DMS114 treated with DMSO at 0.1 percent for 48 hours (cell line): ENCODE measurements at regions not wholly inside any gene's neighbourhood (a gene's known extent, or its start where the extent isn't known, plus 50 kb on each side); places are given as distances from the start of the nearest gene placed in this dataset.
"Not testable (repeated sequence)": the region's sequence is repeated elsewhere in the genome, so short reads cannot be mapped to it uniquely, and the experiment has no call there.

Source experiments
- DNase-seq: peaks from one replicate; lab custom pipeline; 2025; ENCODE audit not compliant: unreplicated experiment; lab: John Stamatoyannopoulos, UW

DNA sequence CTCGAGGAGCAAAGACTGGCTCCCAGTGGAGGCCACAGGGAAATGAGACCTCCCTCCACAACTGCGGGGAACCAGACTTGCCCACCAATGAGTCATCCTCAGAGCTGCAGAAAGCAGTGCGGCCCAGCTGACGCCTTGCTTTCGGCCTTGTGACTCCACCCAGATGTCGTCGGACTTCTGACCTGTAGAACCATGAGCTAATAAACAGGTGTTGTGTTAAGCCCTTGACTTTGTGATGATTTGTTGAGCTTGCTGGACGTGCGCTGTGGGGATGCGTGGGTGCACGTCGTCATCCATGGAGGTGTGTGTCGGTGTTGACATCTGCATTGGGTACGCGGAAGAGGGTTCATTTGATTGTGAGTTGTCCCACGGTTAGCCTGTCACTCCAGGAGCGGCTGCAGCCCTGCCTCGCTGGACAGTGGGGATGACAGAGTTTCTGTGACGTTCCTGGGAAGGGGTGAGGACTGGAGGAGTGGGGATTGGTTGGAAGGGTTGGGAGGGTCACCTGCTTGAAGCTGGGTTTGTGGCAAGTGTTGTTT is 154.1 kb downstream of the SH3BP4 start:
- DNase-seq = no peak

DNA sequence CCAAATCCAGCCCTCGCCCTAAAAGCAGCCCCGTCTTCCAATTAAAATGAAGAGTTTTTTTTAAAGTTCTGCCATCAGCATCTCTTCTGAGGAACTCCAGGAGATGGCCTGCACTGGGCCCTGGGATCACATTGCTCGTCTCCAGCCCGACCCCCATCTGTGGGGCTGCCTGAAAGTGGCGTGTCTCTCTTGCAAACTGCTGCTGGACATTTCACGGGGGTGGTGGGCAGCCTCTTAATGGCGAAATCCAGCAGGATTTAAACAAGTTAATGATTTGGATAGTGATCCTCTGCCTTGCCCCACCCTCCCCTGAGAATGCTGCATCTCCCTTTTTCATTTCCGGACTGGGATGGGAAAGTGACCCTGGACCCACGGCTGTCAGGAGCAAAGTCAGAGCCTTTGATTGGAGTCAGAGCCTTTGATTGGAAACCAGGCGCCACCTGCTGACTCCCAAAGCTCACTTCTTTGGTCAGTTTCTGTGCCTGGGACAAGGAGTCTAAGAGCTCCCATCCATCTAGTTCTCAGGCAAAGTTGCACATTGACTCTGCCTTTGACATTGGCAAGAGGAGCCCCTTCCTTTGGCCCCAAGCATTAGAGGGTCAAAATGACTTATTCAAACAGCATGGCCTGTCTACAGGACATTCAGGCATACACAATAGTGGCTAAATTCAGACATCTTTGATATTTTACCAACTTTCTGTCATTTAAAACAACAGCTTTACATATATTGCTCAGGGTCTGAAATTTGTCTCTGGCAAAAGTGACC is 155.2 kb downstream of the SH3BP4 start:
- DNase-seq = peak; percentile 42

DNA sequence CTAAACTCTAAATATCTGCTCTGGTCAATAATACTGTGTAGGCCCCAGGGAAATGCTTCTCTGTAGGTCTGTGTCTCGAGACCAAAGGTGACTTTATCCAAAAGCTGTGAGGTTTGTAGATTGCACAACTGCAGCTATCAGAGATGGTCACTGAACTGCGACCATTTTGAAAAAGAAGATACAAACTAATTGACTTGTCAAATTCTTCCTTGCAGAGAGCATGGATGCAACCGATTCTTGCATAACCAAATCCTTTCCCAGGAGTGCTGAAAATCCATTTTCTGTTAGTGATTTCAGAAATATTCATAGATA is 155.8 kb downstream of the SH3BP4 start:
- no peak for DNase-seq

DNA sequence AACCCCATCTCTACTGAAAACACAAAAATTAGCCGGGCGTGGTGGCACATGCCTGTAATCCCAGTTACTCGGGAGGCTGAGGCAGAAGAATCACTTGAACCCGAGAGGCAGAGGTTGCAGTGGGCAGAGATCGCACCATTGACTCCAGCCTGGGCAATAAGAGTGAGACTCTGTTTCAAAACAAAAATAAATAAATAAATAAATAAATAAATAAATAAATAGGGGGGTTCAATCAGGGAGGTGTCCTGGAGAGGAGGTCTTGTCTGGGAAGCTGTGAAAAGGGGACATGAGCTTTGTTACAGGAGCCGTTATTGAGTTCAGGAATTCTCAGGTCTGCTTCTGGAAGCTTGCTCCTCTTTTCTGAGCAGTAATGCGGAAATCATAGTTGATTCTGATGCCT is 157.7 kb downstream of the SH3BP4 start:
- not testable (repeated sequence) for DNase-seq

DNA sequence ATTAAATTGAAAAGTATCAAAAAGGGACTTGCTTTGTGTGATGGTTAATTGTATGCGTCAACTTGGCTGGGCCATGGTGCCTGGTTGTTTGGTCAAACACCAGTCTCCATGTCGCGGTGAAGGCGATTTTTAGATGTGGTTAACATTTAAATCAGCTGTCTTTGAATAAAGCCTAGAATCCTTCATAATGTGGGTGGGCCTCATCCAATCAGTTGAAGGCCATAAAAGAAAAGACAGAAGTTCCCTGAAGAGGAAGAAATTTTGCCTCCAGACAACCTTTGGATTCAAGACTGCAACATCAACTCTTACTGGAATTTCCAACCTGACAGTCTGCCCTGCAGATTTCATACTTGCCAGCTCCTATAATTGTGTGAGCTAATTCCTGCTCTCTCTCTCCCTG is 160.5 kb downstream of the SH3BP4 start:
- no peak for DNase-seq

DNA sequence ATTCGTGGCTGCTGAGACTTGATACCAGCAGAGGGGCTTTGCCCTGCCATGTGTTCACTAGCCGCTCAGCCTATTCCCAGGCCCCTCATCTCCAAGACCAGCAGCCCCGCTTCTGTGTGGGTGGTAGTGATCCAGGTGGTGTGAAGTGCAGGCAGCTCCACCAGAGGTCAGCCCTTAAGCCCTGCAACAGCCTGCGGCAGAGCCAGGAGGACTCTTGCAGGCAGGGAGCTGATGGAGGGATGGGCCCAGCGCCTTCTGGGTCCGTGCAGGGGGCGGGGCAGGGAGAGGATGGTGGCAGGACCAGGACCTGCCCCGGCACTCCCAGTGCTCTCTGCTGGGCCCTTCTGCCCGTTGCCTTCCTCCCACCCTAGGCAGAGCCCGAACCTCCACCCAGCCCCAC is 162.0 kb downstream of the SH3BP4 start:
- no peak for DNase-seq

DNA sequence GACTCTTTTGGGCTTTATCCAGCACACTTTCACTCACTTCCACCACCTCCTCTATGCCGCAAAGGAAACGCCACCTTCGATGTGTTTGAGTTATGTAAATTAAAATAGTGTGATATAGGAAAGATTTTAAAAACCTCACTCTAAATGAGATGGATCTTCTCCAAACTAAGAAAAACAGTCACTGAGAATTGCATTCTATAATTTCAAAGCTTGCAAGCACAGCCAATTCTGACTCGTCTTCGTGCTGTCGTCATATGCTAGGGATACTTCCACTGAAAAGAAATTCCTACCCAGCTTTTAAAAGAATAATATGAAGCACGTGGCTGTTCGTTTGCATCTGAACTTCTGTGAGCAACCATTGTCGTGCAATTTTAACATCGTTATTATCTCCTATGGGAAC is 162.5 kb downstream of the SH3BP4 start:
- no peak for DNase-seq

DNA sequence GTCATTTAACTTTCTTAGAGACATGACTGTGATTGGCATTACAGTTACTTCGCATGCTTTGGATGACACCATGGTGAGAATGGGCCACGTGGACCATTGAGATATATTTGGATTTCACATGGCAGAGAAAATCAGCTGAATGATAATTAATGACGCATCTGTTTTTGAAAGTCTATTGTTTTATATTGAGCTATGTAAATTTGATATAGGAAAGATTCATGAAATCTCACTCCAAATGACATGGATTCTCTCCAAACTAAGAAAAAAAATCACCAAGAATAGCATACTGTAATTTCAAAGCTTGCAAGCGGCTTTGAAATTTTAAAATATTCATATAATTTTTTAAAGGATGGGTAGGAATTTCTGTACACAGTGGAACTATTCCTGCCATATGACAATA is 163.7 kb downstream of the SH3BP4 start:
- DNase-seq = no peak

DNA sequence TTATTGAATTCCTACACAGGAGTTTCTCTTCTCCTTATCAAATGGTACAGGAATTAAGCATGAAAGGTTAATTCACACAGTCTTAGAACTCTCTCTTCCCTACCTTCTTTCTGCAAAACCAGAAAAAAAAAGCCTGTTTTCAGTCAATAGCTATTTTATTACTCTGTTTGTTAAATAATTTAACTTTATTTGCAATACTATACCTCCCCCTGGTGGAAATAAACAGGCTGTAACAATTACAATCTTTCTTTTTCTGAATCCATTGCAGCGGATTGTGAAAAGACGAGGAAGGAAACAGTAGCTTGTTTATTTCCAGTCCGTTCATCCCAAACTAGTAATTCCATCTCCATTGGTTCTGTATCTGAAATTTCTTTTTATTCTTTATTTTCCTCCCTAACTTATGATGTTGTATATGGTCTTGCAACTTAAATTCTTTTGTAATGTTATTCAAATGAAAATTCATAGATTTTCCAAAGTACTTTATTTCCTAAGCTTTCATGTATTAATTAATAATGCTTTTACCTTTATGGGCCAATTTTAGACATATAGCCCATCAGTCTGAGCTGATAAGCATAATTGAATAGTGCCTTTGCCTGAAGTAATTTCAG is 165.2 kb downstream of the SH3BP4 start:
- DNase-seq = peak; percentile 48

DNA sequence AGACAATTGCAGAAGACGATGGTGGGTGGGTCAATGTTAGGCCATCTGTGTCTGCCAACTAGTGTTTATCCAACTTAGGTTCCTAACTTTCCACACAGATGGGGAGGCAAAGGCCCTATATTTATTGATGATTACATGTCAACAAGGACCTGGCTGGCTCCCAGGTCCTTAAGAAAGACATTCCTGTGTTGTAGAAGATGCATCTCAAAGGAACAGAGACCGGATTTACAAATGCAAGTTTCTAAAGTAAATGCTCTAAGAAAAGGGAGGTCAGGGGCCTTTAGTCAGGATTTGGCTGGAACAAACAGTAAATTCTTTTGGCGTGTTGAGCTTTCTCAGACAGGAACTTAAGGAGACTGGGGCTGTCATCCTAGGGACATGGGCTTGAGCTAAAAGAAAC is 175.0 kb downstream of the SH3BP4 start:
- no peak for DNase-seq

DNA sequence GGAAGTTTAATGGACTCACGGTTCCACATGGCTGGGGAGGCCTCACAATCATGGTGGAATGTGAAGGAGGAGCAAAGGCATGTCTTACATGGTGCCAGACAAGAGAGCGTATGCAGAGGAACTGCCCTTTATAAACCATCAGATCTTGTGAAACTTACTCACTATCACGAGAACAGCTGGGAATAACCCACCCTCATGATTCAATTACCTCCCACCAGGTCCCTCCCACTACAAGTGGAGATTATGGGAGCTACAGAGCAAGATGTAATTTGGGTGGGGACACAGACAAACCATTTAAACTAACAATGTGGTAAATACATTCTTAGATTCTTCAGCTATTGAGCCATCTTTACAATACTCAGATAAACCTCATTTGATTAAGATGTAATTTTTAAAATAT is 176.1 kb downstream of the SH3BP4 start:
- no peak for DNase-seq

DNA sequence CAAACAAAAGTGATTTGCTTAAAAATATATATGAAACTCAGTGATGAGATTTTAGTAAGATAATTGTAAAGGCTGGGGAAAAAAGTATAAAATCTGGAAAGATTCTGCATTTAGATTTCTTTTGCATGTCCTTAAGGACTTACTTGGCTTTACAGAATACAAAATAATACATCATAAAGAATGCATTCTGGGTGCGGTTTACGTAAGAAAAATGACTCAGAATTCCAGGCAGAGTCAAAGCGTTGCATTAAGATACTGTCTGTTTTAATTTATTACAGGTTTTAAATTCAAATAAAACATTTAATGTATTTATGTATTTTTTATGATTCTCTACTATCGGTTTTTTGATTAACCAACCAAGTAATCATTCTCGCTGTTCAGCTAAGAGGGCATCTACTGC is 178.0 kb downstream of the SH3BP4 start:
- DNase-seq = no peak

DNA sequence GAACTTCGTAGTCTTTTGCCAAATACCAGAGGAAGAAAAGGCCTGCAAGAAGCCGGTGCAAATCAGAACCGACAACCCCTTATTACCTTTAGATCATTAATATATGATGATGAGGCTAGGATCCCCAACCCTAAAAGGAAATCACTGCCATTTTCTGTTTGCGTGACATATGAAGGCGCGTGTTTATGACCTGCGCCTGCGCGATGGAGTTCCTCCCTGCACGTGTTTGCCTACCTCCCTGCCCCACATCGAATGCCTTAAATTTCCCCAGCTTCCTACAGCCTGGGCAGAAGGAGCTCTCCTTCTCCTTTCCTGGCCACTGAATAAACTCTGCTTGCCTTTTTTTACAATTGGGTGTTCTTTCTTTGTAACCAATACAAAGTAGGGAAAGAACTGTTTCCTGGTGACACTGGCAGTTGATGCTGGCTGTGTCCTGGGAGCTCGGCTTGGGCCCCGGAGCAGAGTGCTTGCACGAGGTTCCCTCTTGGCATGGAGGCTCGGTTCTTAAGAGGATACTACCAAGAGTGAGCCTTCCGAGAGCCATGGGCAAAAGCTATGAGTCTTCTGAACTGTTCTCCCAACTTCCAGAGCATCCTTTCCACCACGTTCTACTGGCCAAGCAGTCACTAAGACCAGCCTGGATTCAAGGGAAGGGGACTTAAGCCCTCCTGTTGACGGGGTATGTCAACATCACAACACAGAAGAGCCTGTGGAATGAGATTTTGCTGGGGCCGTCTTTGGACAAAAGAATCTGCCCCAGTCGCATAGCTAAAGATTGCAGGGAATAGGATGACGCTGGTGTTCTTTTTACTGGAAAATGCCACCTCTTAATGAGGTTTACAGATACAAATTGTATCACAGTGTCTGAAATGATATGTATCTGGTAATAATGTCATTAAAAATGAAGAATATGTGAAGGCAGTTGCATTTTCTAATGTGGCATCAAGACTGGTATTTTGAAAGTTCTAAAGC is 179.8 kb downstream of the SH3BP4 start:
- no peak for DNase-seq

DNA sequence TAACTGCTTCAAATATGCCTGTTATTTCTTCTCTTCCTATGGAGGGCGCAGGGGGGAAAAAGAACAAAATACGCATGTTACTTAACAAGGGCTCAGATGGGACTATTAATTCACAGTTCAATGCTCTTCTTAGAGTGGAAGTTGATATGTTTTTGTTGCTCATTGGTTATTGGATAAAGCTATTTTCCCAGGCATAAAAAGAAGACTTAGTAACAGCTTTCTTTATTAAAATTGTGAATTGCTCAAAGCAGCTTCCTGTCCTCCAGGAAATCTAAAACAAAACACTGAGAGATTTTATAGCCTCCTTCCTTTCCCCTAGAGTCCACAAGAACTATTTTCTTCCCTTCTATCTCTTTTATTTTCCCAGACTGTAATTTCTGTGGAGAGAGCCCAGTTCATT is 180.8 kb downstream of the SH3BP4 start:
- no peak for DNase-seq

DNA sequence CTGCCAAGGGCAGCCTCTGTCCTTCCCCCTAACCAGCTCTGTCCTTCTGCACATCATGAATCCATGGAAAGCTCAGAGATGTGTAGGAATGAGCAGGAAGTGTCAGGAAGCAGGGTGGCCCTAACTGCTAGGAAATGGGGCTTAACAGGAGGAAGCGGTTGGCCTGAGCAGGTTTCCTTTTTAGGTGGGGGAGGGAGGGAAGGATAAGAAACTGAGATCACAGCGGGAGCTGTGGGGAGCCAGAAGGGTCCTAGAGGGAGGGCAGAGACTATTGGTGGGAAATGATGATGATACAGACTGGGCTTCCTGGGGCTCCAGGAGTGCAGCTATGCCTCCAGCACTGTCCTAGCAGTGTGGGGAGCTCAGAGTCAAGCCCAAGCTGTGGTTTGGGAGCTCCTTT is 182.0 kb downstream of the SH3BP4 start:
- no peak for DNase-seq

DNA sequence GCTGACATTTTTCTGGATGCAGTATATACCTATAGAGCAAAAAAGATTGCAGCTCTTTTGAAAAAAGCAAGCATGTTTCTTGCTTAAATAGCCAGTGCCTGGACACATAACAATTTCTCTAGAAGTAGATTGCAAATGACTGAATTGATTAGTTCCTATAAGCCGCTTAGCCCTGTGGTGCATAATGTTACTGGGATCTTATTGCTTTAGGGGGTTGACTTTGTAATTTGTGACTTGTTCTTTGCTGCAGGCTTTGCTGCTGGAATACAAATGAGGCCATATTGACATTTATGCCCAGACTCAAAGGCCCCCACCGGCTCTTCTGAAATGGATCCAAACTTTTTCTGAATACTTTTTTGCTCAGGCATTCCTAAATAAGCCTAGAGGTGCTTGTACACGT is 182.6 kb downstream of the SH3BP4 start:
- DNase-seq = no peak

DNA sequence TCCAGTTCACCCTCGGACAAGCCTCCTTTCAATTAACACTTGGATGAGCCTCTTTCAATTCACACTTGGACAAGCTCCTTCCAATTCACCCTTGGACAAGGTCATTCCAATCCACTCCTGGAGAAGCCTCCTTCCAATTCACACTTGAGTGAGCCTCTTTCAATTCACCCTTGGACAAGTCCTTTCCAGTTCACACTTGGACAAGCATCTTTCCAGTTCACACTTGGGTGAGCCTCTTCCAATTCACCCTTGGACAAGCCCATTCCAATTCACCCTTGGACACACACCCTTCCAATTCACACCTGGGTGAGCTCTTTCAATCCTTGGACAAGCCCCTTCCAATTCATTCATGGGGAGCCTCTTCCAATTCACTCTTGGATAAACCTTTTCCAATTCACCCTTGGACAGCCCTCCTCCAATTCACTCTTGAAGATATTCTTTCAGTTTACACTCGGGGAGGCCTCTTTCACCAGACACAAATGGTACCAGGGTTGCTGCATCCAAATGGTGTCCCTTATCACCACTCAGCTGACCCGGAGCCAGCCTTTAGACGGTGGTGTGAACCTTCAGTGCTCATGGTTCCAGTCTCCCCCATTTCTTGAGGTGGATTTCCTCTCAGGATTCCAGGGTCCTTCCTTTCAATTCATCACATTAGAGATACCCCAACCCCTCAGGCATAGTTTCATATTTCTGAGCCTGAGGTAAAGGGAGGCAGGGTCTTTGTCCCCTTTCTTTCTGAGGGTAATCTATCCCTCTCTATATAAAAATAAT is 183.6 kb downstream of the SH3BP4 start:
- no peak for DNase-seq

DNA sequence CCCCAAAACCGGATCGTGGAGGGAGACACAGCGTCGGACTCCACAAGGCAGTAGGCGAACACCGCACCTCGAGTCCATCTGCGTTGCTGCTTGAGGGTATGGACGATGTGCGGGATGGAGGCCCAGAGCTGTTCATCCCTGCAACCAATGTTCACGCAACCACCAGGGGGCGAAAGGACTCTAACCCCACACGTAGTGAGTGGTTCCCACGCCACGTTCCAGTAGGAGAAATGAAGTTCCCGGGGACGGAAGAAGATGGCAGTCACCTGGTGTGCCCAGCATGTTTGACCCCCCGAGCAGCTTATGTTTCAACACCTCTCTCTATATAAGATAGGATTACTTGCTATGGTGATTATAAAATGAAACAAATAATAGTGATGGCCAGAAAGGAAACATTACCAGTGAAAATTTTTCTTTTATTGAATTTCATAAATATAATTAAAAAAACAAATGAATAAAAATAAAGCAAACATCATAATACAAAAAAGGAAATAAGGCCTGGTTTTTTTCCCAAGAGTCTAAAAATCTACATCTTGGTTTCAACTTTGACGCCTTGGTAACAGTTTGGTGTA is 184.3 kb downstream of the SH3BP4 start:
- peak; percentile 64 for DNase-seq

DNA sequence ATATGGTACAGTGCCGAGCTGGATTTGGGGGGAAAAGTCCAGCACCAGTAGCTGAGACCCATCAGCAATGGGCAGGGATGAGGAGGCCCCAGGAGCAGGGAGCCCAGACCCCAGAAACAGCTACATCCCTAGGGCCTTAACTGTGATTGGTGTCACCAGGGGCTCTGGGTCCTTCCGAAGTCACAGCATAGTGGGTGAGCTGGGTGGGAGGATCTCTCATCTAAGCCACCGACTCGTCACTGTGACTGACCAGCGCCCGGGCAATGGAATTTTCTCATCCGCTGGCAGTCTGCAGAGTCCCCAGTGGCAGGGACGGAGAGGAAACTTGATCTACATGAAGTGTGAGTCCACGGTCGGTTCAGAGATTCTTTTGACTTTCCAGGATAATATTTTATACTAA is 186.5 kb downstream of the SH3BP4 start:
- DNase-seq = no peak

DNA sequence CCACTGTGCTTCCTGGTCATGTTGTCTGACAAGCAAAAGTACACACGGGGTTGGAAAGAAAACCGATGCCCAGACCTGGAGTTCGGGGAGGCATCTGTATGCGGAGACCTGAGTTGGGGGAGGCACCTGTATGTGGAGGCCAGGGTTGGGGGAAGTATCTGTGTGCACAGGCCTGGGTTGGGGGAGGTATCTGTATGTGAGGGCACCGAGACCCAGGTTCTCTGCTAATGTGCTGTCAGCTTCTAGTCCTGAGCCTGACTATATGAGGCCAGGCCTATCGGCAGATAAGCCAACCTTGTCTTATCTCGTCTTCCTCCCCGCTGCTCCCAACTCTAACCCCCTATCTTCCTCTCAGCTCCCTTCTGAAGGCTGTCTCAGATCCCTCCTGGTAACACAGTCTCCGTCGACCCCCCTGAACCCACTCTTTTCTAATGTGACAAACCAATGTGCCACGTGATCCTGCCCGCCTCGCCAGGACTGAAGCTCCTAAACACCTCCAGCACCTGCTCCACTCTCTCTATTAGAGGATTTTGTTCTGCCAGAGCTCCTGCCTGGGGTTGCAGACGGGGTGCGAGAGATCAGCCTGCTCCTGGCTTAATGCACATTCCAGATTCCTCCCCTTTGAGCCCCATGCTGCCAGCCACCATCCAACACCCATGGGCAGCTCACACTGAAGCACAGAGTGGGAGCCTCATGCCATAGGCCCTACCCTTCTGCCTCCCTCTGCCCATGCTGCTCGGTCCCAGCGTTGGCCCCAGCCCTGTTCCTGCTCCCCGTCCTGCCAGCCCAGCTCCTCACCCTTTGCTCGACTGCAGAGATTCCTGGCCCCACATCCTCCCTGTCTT is 188.4 kb downstream of the SH3BP4 start:
- DNase-seq = no peak
